ENCODE measurements at regions not wholly inside any gene's neighbourhood (a gene's known extent, or its start where the extent isn't known, plus 50 kb on each side); places are given as distances from the start of the nearest gene placed in this dataset.

- H3K27me3 Mint-ChIP-seq: no peaks in the 10 kb centered on the region
- H3K4me3 Mint-ChIP-seq: no peak overlapping the region
- H3K27ac Mint-ChIP-seq: no peak overlapping the region
- H3K9me3 Mint-ChIP-seq: peaks cover 11% of the 10 kb centered on the region
- ATAC-seq (ENCODE audit: low read depth) (no peak), DNase-seq (no peak)
- H3K4me1 Mint-ChIP-seq: no peaks in the 10 kb centered on the region
- ChIA-PET CTCF (no interaction called here), POLR2A (no interaction called here)
- no peaks in the 10 kb centered on the region for H3K36me3 Mint-ChIP-seq (ENCODE audit: low read depth)
- TF ChIP-seq CTCF (IDR thresholded peaks at IDR 0.05): no peak
- intact Hi-C loops (cut with micrococcal nuclease): no loop called here
Observed at GRCh38 chr3:168738527-168739325, 643.0 kb upstream of the GOLIM4 start.

GRCh38 chr3:168736202-168736601 lies 640.5 kb upstream of the GOLIM4 start:
- CTCF ChIA-PET: no interaction called here
- POLR2A ChIA-PET: no interaction called here
- no peak for TF ChIP-seq CTCF (IDR thresholded peaks at IDR 0.05)
- H3K36me3 Mint-ChIP-seq (ENCODE audit: low read depth): no peaks in the 10 kb centered on the region
- ATAC-seq (ENCODE audit: low read depth): no peak
- no peaks in the 10 kb centered on the region for H3K27me3 Mint-ChIP-seq
- peaks cover 15% of the 10 kb centered on the region for H3K9me3 Mint-ChIP-seq
- no peaks in the 10 kb centered on the region for H3K4me1 Mint-ChIP-seq
- intact Hi-C loops (cut with micrococcal nuclease): no loop called here
- no peak for DNase-seq
- H3K4me3 Mint-ChIP-seq: no peak overlapping the region
- H3K27ac Mint-ChIP-seq: no peak overlapping the region

GRCh38 chr3:168730073-168730472 lies 634.3 kb upstream of the GOLIM4 start:
- ChIA-PET POLR2A (no interaction called here), CTCF (no interaction called here)
- intact Hi-C loops (cut with micrococcal nuclease): no loop called here
- ATAC-seq (ENCODE audit: low read depth) (no peak), DNase-seq (no peak)
- no peaks in the 10 kb centered on the region for H3K27me3 Mint-ChIP-seq
- H3K4me1 Mint-ChIP-seq: no peaks in the 10 kb centered on the region
- peaks cover 16% of the 10 kb centered on the region for H3K9me3 Mint-ChIP-seq
- H3K27ac Mint-ChIP-seq: no peak overlapping the region
- TF ChIP-seq CTCF (IDR thresholded peaks at IDR 0.05): no peak
- no peaks in the 10 kb centered on the region for H3K36me3 Mint-ChIP-seq (ENCODE audit: low read depth)
- H3K4me3 Mint-ChIP-seq: no peak overlapping the region

GRCh38 chr3:168722091-168722490 lies 626.4 kb upstream of the GOLIM4 start:
- no peak overlapping the region for H3K4me3 Mint-ChIP-seq
- H3K27me3 Mint-ChIP-seq: no peaks in the 10 kb centered on the region
- no peak for TF ChIP-seq CTCF (IDR thresholded peaks at IDR 0.05)
- H3K27ac Mint-ChIP-seq: no peak overlapping the region
- intact Hi-C loops (cut with micrococcal nuclease): no loop called here
- no peaks in the 10 kb centered on the region for H3K9me3 Mint-ChIP-seq
- DNase-seq: no peak
- H3K36me3 Mint-ChIP-seq (ENCODE audit: low read depth): no peaks in the 10 kb centered on the region
- ChIA-PET CTCF (no interaction called here), POLR2A (no interaction called here)
- no peaks in the 10 kb centered on the region for H3K4me1 Mint-ChIP-seq
- ATAC-seq (ENCODE audit: low read depth): no peak

GRCh38 chr3:168714609-168715240 lies 619.0 kb upstream of the GOLIM4 start:
- no peaks in the 10 kb centered on the region for H3K27me3 Mint-ChIP-seq
- H3K36me3 Mint-ChIP-seq (ENCODE audit: low read depth): no peaks in the 10 kb centered on the region
- TF ChIP-seq CTCF (IDR thresholded peaks at IDR 0.05): no peak
- no peak for DNase-seq
- intact Hi-C loops (cut with micrococcal nuclease): no loop called here
- no peak for ATAC-seq (ENCODE audit: low read depth)
- no peaks in the 10 kb centered on the region for H3K4me1 Mint-ChIP-seq
- ChIA-PET CTCF (no interaction called here), POLR2A (no interaction called here)
- no peak overlapping the region for H3K27ac Mint-ChIP-seq
- H3K9me3 Mint-ChIP-seq: no peaks in the 10 kb centered on the region
- no peak overlapping the region for H3K4me3 Mint-ChIP-seq
